Small intestine (tissue), 7 donors: ENCODE measurements at regions not wholly inside any gene's neighbourhood (a gene's known extent, or its start where the extent isn't known, plus 50 kb on each side); places are given as distances from the start of the nearest gene placed in this dataset.

Experiments used
- DNase-seq, 2 donors: peaks; one replicate each; pipeline versions ENCODE4 v3.0.0 to v3.0.0-alpha.2; 2013
- FAIRE-seq: peaks from 2 replicates; lab custom pipeline; 2012; peaks lifted over from hg19 to GRCh38; lab: Jason Lieb, UNC
- H3K27ac ChIP-seq, 3 donors: one replicate each; pipeline ENCODE4 v1.5.1; 2013; ENCODE audit warnings: low read length in 2 of 3, mild to moderate bottlenecking in 2 of 3, control low read depth in 1 of 3, inconsistent platforms in 1 of 3, low read depth in 1 of 3, moderate library complexity in 1 of 3
- H3K27me3 ChIP-seq, 3 donors: one replicate each; pipeline ENCODE4 v1.6.1; 2013; ENCODE audit warnings: low read length in 3 of 3, inconsistent platforms in 1 of 3; ENCODE audit not compliant: control insufficient read depth in 3 of 3, insufficient read depth in 3 of 3
- H3K36me3 ChIP-seq, 3 donors: one replicate each; pipeline ENCODE4 v1.6.1; 2013; ENCODE audit warnings: low read length in 3 of 3, inconsistent platforms in 1 of 3, low read depth in 1 of 3, mild to moderate bottlenecking in 1 of 3, moderate library complexity in 1 of 3; ENCODE audit not compliant: control insufficient read depth in 3 of 3, insufficient read depth in 2 of 3
- H3K4me1 ChIP-seq, 3 donors: one replicate each; pipeline ENCODE4 v1.6.1; 2013; ENCODE audit warnings: low read length in 2 of 3, inconsistent platforms in 1 of 3, low read depth in 1 of 3, mild to moderate bottlenecking in 1 of 3, moderate library complexity in 1 of 3; ENCODE audit not compliant: control insufficient read depth in 3 of 3, insufficient read depth in 2 of 3
- H3K4me3 ChIP-seq, 3 donors: one replicate each; pipeline ENCODE4 v1.5.1; 2013; ENCODE audit warnings: low read length in 3 of 3, control low read depth in 1 of 3, inconsistent platforms in 1 of 3, low read depth in 1 of 3, mild to moderate bottlenecking in 1 of 3, moderate library complexity in 1 of 3
- H3K9me3 ChIP-seq, 2 donors: one replicate each; pipeline ENCODE4 v1.6.1; 2013; ENCODE audit warnings: low read depth in 1 of 2, low read length in 1 of 2; ENCODE audit not compliant: control insufficient read depth in 2 of 2, insufficient read depth in 1 of 2
- WGBS, 3 donors: extraction: QIAGEN DNeasy Blood & Tissue Kit; methylation state at CpG; one replicate each; pipeline ENCODE4 v1.1.7; 2013; 5-methylcytosine and 5-hydroxymethylcytosine counted together
- donor health status: healthy with polysubstance abuse.
- donor health status: control.
- donor health status: control.
- donor health status: Bipolar disorder and iron deficiency.
- donor health status: healthy.

- Histone ChIP-seq H3K27me3 (no peaks in the 10 kb centered on the region), H3K27ac (no peak overlapping the region), H3K36me3 (no peaks in the 10 kb centered on the region), H3K4me3 (no peak overlapping the region), H3K4me1 (no peaks in the 10 kb centered on the region), H3K9me3 (no peaks in the 10 kb centered on the region)
- FAIRE-seq (no peak), DNase-seq (no peak)
- 70 to 83% (median 74%) methylated on average over 5 of the region's 5 CpGs for WGBS, 3 donors
Measured at GRCh38 chr2:222802514-222803196, 58.2 kb upstream of the ACSL3 start.

- H3K4me3 ChIP-seq, result no peak overlapping the region
- DNase-seq (no peak), FAIRE-seq (no peak)
- WGBS, 3 donors, result 75 to 87% (median 79%) methylated on average over 2 of the region's 2 CpGs
- H3K27me3 ChIP-seq, result no peaks in the 10 kb centered on the region
- H3K4me1 ChIP-seq, result no peaks in the 10 kb centered on the region
- no peaks in the 10 kb centered on the region for H3K36me3 ChIP-seq
- H3K27ac ChIP-seq, result no peak overlapping the region
- no peaks in the 10 kb centered on the region for H3K9me3 ChIP-seq
Measured at GRCh38 chr2:222804351-222804750, 56.5 kb upstream of the ACSL3 start.

- Histone ChIP-seq H3K4me3 (no peak overlapping the region), H3K4me1 (no peaks in the 10 kb centered on the region), H3K27me3 (no peaks in the 10 kb centered on the region), H3K36me3 (no peaks in the 10 kb centered on the region), H3K9me3 (no peaks in the 10 kb centered on the region), H3K27ac (no peak overlapping the region)
- FAIRE-seq (no peak), DNase-seq (no peak)
- WGBS, 3 donors, result 74 to 82% (median 78%) methylated on average over 8 of the region's 8 CpGs
Measured at GRCh38 chr2:222805591-222806304, 55.1 kb upstream of the ACSL3 start.

DNA sequence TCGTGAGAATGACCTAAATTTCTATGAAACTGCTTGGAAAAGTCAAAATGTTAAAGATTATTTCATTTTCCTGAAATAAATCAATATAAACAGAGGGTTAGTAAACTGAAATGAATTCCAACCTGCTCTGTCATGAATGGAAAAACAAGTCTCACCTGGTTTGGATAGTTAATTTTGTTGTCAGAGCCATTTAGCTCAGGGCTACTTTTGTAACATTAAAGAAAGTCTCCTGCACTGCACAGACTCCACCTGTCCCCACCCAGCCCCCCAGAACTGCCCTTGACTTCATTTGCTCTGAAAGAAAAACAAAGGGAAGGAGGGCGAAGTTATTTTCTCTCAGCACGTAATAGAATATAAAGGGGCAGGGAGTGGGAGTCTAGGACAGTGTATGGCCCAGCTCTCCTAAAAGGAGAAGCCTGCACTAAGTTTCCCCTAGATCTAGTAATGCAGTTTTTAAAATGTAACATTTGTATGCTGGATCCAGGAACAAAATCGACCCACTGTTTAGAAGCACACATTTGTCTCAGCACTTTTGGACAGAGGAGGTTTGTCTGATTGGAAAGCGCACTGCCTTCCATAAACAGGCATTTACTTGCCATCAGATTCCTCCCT, 54.2 kb upstream of the ACSL3 start:
- no peak for FAIRE-seq
- no peaks in the 10 kb centered on the region for H3K27me3 ChIP-seq
- H3K9me3 ChIP-seq, result no peaks in the 10 kb centered on the region
- no peak overlapping the region for H3K27ac ChIP-seq
- H3K4me1 ChIP-seq, result no peaks in the 10 kb centered on the region
- no peaks in the 10 kb centered on the region for H3K36me3 ChIP-seq
- 58 to 64% (median 60%) methylated on average over 5 of the region's 5 CpGs for WGBS, 3 donors
- H3K4me3 ChIP-seq, result no peak overlapping the region
- DNase-seq, result no peak

DNA sequence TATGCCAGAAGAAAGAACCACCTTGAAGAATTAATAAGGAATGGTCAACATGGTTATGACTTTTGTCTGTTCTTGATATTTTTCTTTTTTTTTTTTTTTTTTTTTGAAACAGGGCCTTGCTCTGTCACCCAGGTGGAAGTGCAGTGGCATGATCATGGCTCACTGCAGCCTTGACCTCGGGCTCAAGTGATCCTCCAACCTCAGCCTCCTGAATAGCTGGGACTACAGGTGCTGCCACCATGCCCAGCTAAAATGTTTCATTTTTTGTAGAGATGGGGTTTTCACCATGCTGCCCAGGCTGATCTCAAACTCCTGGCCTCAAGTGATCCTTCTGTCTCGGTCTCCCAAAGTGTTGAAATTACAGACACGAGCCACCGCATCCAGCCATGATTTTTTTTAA, 53.4 kb upstream of the ACSL3 start:
- Histone ChIP-seq H3K4me3 (no peak overlapping the region), H3K27me3 (no peaks in the 10 kb centered on the region), H3K27ac (no peak overlapping the region), H3K36me3 (no peaks in the 10 kb centered on the region), H3K9me3 (no peaks in the 10 kb centered on the region), H3K4me1 (no peaks in the 10 kb centered on the region)
- FAIRE-seq, result no peak
- 80 to 88% (median 83%) methylated on average over 4 of the region's 4 CpGs for WGBS, 3 donors
- DNase-seq, result no peak

DNA sequence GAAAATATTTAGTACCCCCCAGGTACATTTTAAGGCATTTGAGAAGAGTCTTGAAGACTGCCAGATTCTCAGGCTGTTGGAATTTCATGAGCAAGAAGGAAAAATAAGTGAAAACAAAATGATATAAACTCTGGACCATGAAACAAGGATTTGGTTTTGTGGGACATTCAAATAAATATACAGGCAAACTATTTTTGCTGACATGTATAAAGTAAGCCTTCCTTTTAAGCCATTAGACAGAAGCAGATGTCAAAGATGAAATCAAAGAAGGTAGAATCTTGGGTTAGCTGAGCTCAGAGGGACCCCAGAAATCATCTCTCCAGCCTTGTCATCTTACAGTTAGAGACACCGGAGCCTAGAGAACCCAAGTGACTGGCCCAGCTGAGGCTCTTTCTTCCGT, 51.3 kb upstream of the ACSL3 start:
- FAIRE-seq (no peak), DNase-seq (no peak)
- Histone ChIP-seq H3K36me3 (no peaks in the 10 kb centered on the region), H3K27me3 (no peaks in the 10 kb centered on the region), H3K4me1 (no peaks in the 10 kb centered on the region), H3K27ac (no peak overlapping the region), H3K9me3 (no peaks in the 10 kb centered on the region), H3K4me3 (no peak overlapping the region)
- 90 to 92% (median 91%) methylated on average over 2 of the region's 2 CpGs for WGBS, 3 donors

GRCh38 chr2:222810044-222810443, 50.8 kb upstream of the ACSL3 start:
- DNase-seq (no peak), FAIRE-seq (no peak)
- H3K4me3 ChIP-seq, result no peak overlapping the region
- H3K4me1 ChIP-seq, result no peaks in the 10 kb centered on the region
- no peak overlapping the region for H3K27ac ChIP-seq
- 91% methylated on average over 5 of the region's 5 CpGs for WGBS, 3 donors
- H3K9me3 ChIP-seq, result no peaks in the 10 kb centered on the region
- no peaks in the 10 kb centered on the region for H3K36me3 ChIP-seq
- no peaks in the 10 kb centered on the region for H3K27me3 ChIP-seq
